ENCODE measurements at regions not wholly inside any gene's neighbourhood (a gene's known extent, or its start where the extent isn't known, plus 50 kb on each side); places are given as distances from the start of the nearest gene placed in this dataset.

DNA sequence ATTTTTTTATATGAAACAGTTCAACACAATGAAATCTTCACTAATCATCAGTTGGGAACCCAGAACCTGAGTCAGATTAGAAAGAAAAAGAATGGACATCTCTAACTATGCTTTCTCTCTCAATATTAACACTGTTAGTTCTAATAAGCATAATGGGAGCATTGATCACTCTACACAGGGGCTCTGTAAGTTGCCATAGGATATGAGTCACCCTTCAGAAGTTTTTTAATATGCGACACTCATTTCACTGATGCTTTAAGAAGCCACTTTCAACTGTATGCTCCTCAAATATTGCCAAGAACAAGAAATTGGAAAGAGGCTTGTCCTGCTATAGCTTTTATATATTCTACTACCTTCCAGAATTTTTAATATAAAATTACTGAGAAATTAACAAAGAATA is 187.0 kb downstream of the AASDH start:
- Histone ChIP-seq H2BK5ac (ENCODE audit: low read depth, low read length, poor library complexity) (no peak overlapping the region), H4K8ac (ENCODE audit: low read depth, low read length) (no peak overlapping the region), H3K36me3 (ENCODE audit: control insufficient read depth in 1 of 2, insufficient read depth in 2 of 2, low read length in 2 of 2) (no peaks in the 10 kb centered on the region), H3K79me1 (ENCODE audit: low read length) (no peaks in the 10 kb centered on the region), H3K27ac (ENCODE audit: low read depth, low read length) (no peak overlapping the region), H3K23ac (ENCODE audit: low read length) (no peak overlapping the region), H2BK120ac (ENCODE audit: insufficient read depth, low read length, poor library complexity) (no peak overlapping the region), H3K4me2 (ENCODE audit: low read length) (no peak overlapping the region), H2BK12ac (ENCODE audit: low read length) (no peak overlapping the region), H3K27me3 (ENCODE audit: insufficient read depth, low read length) (no peaks in the 10 kb centered on the region), H3K4me1 (ENCODE audit: control insufficient read depth in 1 of 2, insufficient read depth in 2 of 2, low read length in 2 of 2) (no peaks in the 10 kb centered on the region), H3K4me3 (ENCODE audit: low read depth, low read length) (no peak overlapping the region), H4K12ac (ENCODE audit: low read depth, low read length) (no peak overlapping the region), H3K9me3 (ENCODE audit: insufficient read depth, low read depth, low read length) (no peaks in the 10 kb centered on the region), H3K79me2 (ENCODE audit: control insufficient read depth, insufficient read depth, low read length, poor library complexity) (no peaks in the 10 kb centered on the region), H2AK5ac (ENCODE audit: low read length) (no peak overlapping the region), H3K14ac (ENCODE audit: low read length) (no peak overlapping the region), H3K18ac (ENCODE audit: low read length) (no peak overlapping the region), H2AFZ (ENCODE audit: insufficient read depth, low read length, poor library complexity) (no peak overlapping the region), H4K91ac (ENCODE audit: low read depth, low read length) (no peak overlapping the region), H3K4ac (ENCODE audit: low read depth, low read length) (no peak overlapping the region), H3K9ac (ENCODE audit: low read length) (no peak overlapping the region)
- DNase-seq, result no peak
- no CpG with 5 or more reads among the region's 1 CpG for WGBS (ENCODE audit: extremely low coverage, insufficient coverage, insufficient read length)

DNA sequence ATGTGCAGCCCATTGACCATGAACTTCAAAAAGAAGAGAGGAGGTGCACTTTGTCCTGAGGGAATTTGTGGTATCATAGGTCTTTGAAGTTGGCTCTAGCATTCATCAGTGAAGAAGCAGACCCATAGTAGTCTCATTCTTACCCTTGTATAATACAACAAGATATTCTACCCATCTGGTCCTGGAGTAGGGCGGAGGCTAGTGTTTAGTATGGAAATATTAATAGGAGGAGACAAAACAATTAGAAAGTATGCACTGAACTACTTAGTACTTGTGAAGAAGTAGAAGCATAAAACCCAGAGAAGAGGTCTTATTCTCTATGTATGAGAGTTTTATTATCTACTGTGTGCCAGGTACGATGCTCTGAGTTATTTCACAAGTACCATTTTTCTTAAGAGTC is 189.0 kb downstream of the AASDH start:
- H4K8ac ChIP-seq (ENCODE audit: low read depth, low read length), result no peak overlapping the region
- H3K27ac ChIP-seq (ENCODE audit: low read depth, low read length), result no peak overlapping the region
- no peak overlapping the region for H2BK5ac ChIP-seq (ENCODE audit: low read depth, low read length, poor library complexity)
- no peak overlapping the region for H3K23ac ChIP-seq (ENCODE audit: low read length)
- no peak overlapping the region for H3K4me2 ChIP-seq (ENCODE audit: low read length)
- H3K4me1 ChIP-seq (ENCODE audit: control insufficient read depth in 1 of 2, insufficient read depth in 2 of 2, low read length in 2 of 2), result no peaks in the 10 kb centered on the region
- no peak overlapping the region for H2BK120ac ChIP-seq (ENCODE audit: insufficient read depth, low read length, poor library complexity)
- no peaks in the 10 kb centered on the region for H3K27me3 ChIP-seq (ENCODE audit: insufficient read depth, low read length)
- H3K36me3 ChIP-seq (ENCODE audit: control insufficient read depth in 1 of 2, insufficient read depth in 2 of 2, low read length in 2 of 2), result no peaks in the 10 kb centered on the region
- no peak overlapping the region for H3K4ac ChIP-seq (ENCODE audit: low read depth, low read length)
- H3K14ac ChIP-seq (ENCODE audit: low read length), result no peak overlapping the region
- H2AK5ac ChIP-seq (ENCODE audit: low read length), result no peak overlapping the region
- no peaks in the 10 kb centered on the region for H3K79me1 ChIP-seq (ENCODE audit: low read length)
- DNase-seq, result no peak
- no peak overlapping the region for H3K9ac ChIP-seq (ENCODE audit: low read length)
- no peak overlapping the region for H2AFZ ChIP-seq (ENCODE audit: insufficient read depth, low read length, poor library complexity)
- no peak overlapping the region for H3K18ac ChIP-seq (ENCODE audit: low read length)
- H3K79me2 ChIP-seq (ENCODE audit: control insufficient read depth, insufficient read depth, low read length, poor library complexity), result no peaks in the 10 kb centered on the region
- no CpG with 5 or more reads among the region's 2 CpGs for WGBS (ENCODE audit: extremely low coverage, insufficient coverage, insufficient read length)
- H4K12ac ChIP-seq (ENCODE audit: low read depth, low read length), result no peak overlapping the region
- no peak overlapping the region for H4K91ac ChIP-seq (ENCODE audit: low read depth, low read length)
- no peak overlapping the region for H2BK12ac ChIP-seq (ENCODE audit: low read length)
- no peak overlapping the region for H3K4me3 ChIP-seq (ENCODE audit: low read depth, low read length)
- H3K9me3 ChIP-seq (ENCODE audit: insufficient read depth, low read depth, low read length), result no peaks in the 10 kb centered on the region

GRCh38 chr4:56197387-56197786 is 189.9 kb downstream of the AASDH start:
- H3K14ac ChIP-seq (ENCODE audit: low read length), result no peak overlapping the region
- H2AK5ac ChIP-seq (ENCODE audit: low read length), result no peak overlapping the region
- no peaks in the 10 kb centered on the region for H3K79me2 ChIP-seq (ENCODE audit: control insufficient read depth, insufficient read depth, low read length, poor library complexity)
- H3K4me2 ChIP-seq (ENCODE audit: low read length), result no peak overlapping the region
- H2BK12ac ChIP-seq (ENCODE audit: low read length), result no peak overlapping the region
- no peak overlapping the region for H4K12ac ChIP-seq (ENCODE audit: low read depth, low read length)
- H2BK120ac ChIP-seq (ENCODE audit: insufficient read depth, low read length, poor library complexity), result no peak overlapping the region
- H2BK5ac ChIP-seq (ENCODE audit: low read depth, low read length, poor library complexity), result no peak overlapping the region
- H3K36me3 ChIP-seq (ENCODE audit: control insufficient read depth in 1 of 2, insufficient read depth in 2 of 2, low read length in 2 of 2), result no peaks in the 10 kb centered on the region
- no peaks in the 10 kb centered on the region for H3K27me3 ChIP-seq (ENCODE audit: insufficient read depth, low read length)
- H3K9ac ChIP-seq (ENCODE audit: low read length), result no peak overlapping the region
- H3K27ac ChIP-seq (ENCODE audit: low read depth, low read length), result no peak overlapping the region
- H3K79me1 ChIP-seq (ENCODE audit: low read length), result no peaks in the 10 kb centered on the region
- WGBS (ENCODE audit: extremely low coverage, insufficient coverage, insufficient read length), result no CpG with 5 or more reads among the region's 5 CpGs
- H4K8ac ChIP-seq (ENCODE audit: low read depth, low read length), result no peak overlapping the region
- no peaks in the 10 kb centered on the region for H3K4me1 ChIP-seq (ENCODE audit: control insufficient read depth in 1 of 2, insufficient read depth in 2 of 2, low read length in 2 of 2)
- no peak overlapping the region for H3K4ac ChIP-seq (ENCODE audit: low read depth, low read length)
- H2AFZ ChIP-seq (ENCODE audit: insufficient read depth, low read length, poor library complexity), result no peak overlapping the region
- H3K18ac ChIP-seq (ENCODE audit: low read length), result no peak overlapping the region
- no peak overlapping the region for H3K4me3 ChIP-seq (ENCODE audit: low read depth, low read length)
- no peak overlapping the region for H4K91ac ChIP-seq (ENCODE audit: low read depth, low read length)
- no peak for DNase-seq
- no peaks in the 10 kb centered on the region for H3K9me3 ChIP-seq (ENCODE audit: insufficient read depth, low read depth, low read length)
- no peak overlapping the region for H3K23ac ChIP-seq (ENCODE audit: low read length)

GRCh38 chr4:56195025-56195424 is 192.3 kb downstream of the AASDH start:
- Histone ChIP-seq H3K4me2 (ENCODE audit: low read length) (no peak overlapping the region), H4K12ac (ENCODE audit: low read depth, low read length) (no peak overlapping the region), H3K14ac (ENCODE audit: low read length) (no peak overlapping the region), H3K27ac (ENCODE audit: low read depth, low read length) (no peak overlapping the region), H3K27me3 (ENCODE audit: insufficient read depth, low read length) (no peaks in the 10 kb centered on the region), H3K4me3 (ENCODE audit: low read depth, low read length) (no peak overlapping the region), H3K9ac (ENCODE audit: low read length) (no peak overlapping the region), H3K79me1 (ENCODE audit: low read length) (no peaks in the 10 kb centered on the region), H3K9me3 (ENCODE audit: insufficient read depth, low read depth, low read length) (no peaks in the 10 kb centered on the region), H3K4ac (ENCODE audit: low read depth, low read length) (no peak overlapping the region), H2BK120ac (ENCODE audit: insufficient read depth, low read length, poor library complexity) (no peak overlapping the region), H3K4me1 (ENCODE audit: control insufficient read depth in 1 of 2, insufficient read depth in 2 of 2, low read length in 2 of 2) (no peaks in the 10 kb centered on the region), H2BK12ac (ENCODE audit: low read length) (no peak overlapping the region), H2BK5ac (ENCODE audit: low read depth, low read length, poor library complexity) (no peak overlapping the region), H3K79me2 (ENCODE audit: control insufficient read depth, insufficient read depth, low read length, poor library complexity) (no peaks in the 10 kb centered on the region), H2AFZ (ENCODE audit: insufficient read depth, low read length, poor library complexity) (no peak overlapping the region), H2AK5ac (ENCODE audit: low read length) (no peak overlapping the region), H4K8ac (ENCODE audit: low read depth, low read length) (no peak overlapping the region), H3K18ac (ENCODE audit: low read length) (no peak overlapping the region), H4K91ac (ENCODE audit: low read depth, low read length) (no peak overlapping the region), H3K23ac (ENCODE audit: low read length) (no peak overlapping the region), H3K36me3 (ENCODE audit: control insufficient read depth in 1 of 2, insufficient read depth in 2 of 2, low read length in 2 of 2) (peaks cover 2 to 3% of the 10 kb centered on the region in 2 experiments)
- WGBS (ENCODE audit: extremely low coverage, insufficient coverage, insufficient read length), result no CpG with 5 or more reads among the region's 4 CpGs
- DNase-seq, result no peak
